GM23248 (cell line): ENCODE measurements at regions not wholly inside any gene's neighbourhood (a gene's known extent, or its start where the extent isn't known, plus 50 kb on each side); places are given as distances from the start of the nearest gene placed in this dataset.

ENCODE experiments used
- EZH2 ChIP-seq: fragments of 200-600 bp; sonication (generic); IDR thresholded peaks from 2 replicates; pipeline ENCODE4 v1.6.1; 2018; ENCODE audit warnings: antibody characterized with exemption, mild to moderate bottlenecking; ENCODE audit not compliant: insufficient read depth, poor library complexity, severe bottlenecking
- EZH2phosphoT487 ChIP-seq: fragments of 200-600 bp; sonication (generic); IDR thresholded peaks from 2 replicates; pipeline ENCODE4 v1.6.1; 2018; ENCODE audit warnings: antibody characterized with exemption, moderate library complexity, mild to moderate bottlenecking, low read depth; ENCODE audit not compliant: insufficient read depth

DNA sequence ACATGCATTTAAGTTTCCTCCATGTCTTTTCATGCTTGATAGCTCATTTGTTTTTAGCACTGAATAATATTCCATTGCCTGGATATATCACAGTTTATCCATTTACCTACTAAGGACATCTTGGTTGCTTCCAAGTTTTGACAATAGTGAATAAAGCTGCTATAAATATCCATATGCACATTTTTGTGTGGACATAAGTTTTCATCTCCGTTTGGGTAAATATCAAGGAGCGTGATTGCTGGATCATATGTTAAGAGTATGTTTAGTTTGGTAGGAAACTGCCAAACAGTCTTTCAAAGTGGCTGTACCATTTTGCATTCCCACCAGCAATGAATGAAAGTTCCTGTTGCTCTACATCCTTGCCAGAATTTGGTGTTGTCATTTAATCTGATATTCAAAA, 172.5 kb downstream of the DHX15 start:
- TF ChIP-seq EZH2phosphoT487 = no peak
- no peak for TF ChIP-seq EZH2
